ENCODE measurements at regions not wholly inside any gene's neighbourhood (a gene's known extent, or its start where the extent isn't known, plus 50 kb on each side); places are given as distances from the start of the nearest gene placed in this dataset.
A peak's percentile ranks its signal among the peaks of the same experiment; 100 is the strongest.

DNA sequence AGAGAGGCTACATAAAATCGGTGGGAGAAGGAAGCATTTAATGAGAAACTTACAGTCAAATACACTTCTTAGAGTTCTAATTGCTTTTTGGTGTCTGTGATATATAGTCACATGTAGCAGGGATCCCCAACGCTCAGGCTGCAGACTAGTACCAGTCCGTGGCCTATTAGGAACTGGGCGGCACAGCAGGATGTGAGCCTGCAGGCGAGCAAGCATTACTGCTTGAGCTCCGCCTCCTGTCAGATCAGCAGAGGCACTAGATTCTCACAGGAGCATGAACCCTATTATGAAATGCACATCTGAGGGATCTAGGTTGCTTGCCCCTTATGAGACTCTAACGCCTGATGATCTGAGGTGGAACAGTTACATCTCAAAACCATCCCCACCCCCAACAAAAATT lies 158.5 kb downstream of the TANC2 start:
- no peak overlapping the region for H3K56ac ChIP-seq (ENCODE audit: insufficient read length, low read depth, low read length)
- no peak overlapping the region for H4K91ac ChIP-seq (ENCODE audit: insufficient read length, low read depth, low read length)
- H4K8ac ChIP-seq (replicated peaks; ENCODE audit: insufficient read length, low read depth, low read length), result no peak overlapping the region
- H3K27ac Mint-ChIP-seq, result peak overlapping the region in 2 of 3 experiments; percentile 10 to 82; a peak in 2 of 7 replicates
- no peaks in the 10 kb centered on the region for H3K79me1 ChIP-seq (ENCODE audit: insufficient read depth, low read depth, low read length, poor library complexity, severe bottlenecking)
- H3K36me3 Mint-ChIP-seq (ENCODE audit: insufficient read depth in 1 of 3, low read depth in 3 of 3), result no peaks in the 10 kb centered on the region
- DNase-seq, result no peak
- no peak overlapping the region for H2BK15ac ChIP-seq (ENCODE audit: low read depth, low read length)
- H3K4me1 ChIP-seq (ENCODE audit: insufficient read depth, low read length), result no peaks in the 10 kb centered on the region
- no peaks in the 10 kb centered on the region for H3K23me2 ChIP-seq (ENCODE audit: insufficient read length, low read depth, low read length, poor library complexity, severe bottlenecking)
- no peak overlapping the region for H2AK5ac ChIP-seq (ENCODE audit: insufficient read length, low read length)
- no peak overlapping the region for H3K4me3 Mint-ChIP-seq
- no peak overlapping the region for H2AFZ ChIP-seq (ENCODE audit: low read length)
- no peak overlapping the region for H3K14ac ChIP-seq (ENCODE audit: insufficient read depth, low read length)
- TF ChIP-seq, protein P1, sequence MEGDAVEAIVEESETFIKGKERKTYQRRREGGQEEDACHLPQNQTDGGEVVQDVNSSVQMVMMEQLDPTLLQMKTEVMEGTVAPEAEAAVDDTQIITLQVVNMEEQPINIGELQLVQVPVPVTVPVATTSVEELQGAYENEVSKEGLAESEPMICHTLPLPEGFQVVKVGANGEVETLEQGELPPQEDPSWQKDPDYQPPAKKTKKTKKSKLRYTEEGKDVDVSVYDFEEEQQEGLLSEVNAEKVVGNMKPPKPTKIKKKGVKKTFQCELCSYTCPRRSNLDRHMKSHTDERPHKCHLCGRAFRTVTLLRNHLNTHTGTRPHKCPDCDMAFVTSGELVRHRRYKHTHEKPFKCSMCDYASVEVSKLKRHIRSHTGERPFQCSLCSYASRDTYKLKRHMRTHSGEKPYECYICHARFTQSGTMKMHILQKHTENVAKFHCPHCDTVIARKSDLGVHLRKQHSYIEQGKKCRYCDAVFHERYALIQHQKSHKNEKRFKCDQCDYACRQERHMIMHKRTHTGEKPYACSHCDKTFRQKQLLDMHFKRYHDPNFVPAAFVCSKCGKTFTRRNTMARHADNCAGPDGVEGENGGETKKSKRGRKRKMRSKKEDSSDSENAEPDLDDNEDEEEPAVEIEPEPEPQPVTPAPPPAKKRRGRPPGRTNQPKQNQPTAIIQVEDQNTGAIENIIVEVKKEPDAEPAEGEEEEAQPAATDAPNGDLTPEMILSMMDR (conservative IDR thresholded peaks at IDR 0.05), result no peak
- H3K27me3 ChIP-seq (ENCODE audit: insufficient read depth, low read length), result no peaks in the 10 kb centered on the region
- H3K23ac ChIP-seq (ENCODE audit: insufficient read length, low read depth, low read length), result no peak overlapping the region
- H2BK5ac ChIP-seq (ENCODE audit: insufficient read length, low read length), result no peak overlapping the region
- no peak overlapping the region for H4K5ac ChIP-seq (ENCODE audit: insufficient read length, low read depth, low read length)
- peaks cover 14 to 19% of the 10 kb centered on the region in 2 experiments for H3K4me1 Mint-ChIP-seq
- no peaks in the 10 kb centered on the region for H3K27me3 Mint-ChIP-seq (ENCODE audit: low read depth)
- no peak overlapping the region for H2BK20ac ChIP-seq (ENCODE audit: low read depth, low read length, poor library complexity, severe bottlenecking)
- H2BK12ac ChIP-seq (ENCODE audit: insufficient read length, low read depth, low read length), result no peak overlapping the region
- no peaks in the 10 kb centered on the region for H3K9me3 Mint-ChIP-seq
- no CpG with 5 or more reads among the region's 7 CpGs for WGBS (ENCODE audit: extremely low coverage, insufficient read length, low lambda C conversion rate)
- H3K27ac ChIP-seq (ENCODE audit: insufficient read length, low read depth, low read length), result no peak overlapping the region
- H3K79me2 ChIP-seq (ENCODE audit: insufficient read depth, low read length), result no peaks in the 10 kb centered on the region
- no peak overlapping the region for H2BK120ac ChIP-seq (ENCODE audit: low read depth, low read length, poor library complexity, severe bottlenecking)
- H3K4ac ChIP-seq (ENCODE audit: low read depth, low read length), result no peak overlapping the region
- H3K9me3 ChIP-seq (ENCODE audit: control insufficient read depth, low read depth, low read length), result no peaks in the 10 kb centered on the region
- H3K18ac ChIP-seq (ENCODE audit: insufficient read length, low read depth, low read length), result no peak overlapping the region
- H3K9ac ChIP-seq (ENCODE audit: extremely low read depth, insufficient read length, low read length), result no peak overlapping the region
- no peak overlapping the region for H3T11ph ChIP-seq (ENCODE audit: low read length)
- no peaks in the 10 kb centered on the region for H4K20me1 ChIP-seq (ENCODE audit: control insufficient read depth, insufficient read depth, insufficient read length)
- no peak overlapping the region for H3K4me2 ChIP-seq (ENCODE audit: insufficient read depth, insufficient read length, low read length)
